HT1080 (cell line): ENCODE measurements at regions not wholly inside any gene's neighbourhood (a gene's known extent, or its start where the extent isn't known, plus 50 kb on each side); places are given as distances from the start of the nearest gene placed in this dataset.
A peak's percentile ranks its signal among the peaks of the same experiment; 100 is the strongest.

ENCODE experiments used
- DNase-seq: peaks from one replicate; pipeline ENCODE4 v3.0.0-alpha.2; 2015; ENCODE audit warnings: low read depth

DNA sequence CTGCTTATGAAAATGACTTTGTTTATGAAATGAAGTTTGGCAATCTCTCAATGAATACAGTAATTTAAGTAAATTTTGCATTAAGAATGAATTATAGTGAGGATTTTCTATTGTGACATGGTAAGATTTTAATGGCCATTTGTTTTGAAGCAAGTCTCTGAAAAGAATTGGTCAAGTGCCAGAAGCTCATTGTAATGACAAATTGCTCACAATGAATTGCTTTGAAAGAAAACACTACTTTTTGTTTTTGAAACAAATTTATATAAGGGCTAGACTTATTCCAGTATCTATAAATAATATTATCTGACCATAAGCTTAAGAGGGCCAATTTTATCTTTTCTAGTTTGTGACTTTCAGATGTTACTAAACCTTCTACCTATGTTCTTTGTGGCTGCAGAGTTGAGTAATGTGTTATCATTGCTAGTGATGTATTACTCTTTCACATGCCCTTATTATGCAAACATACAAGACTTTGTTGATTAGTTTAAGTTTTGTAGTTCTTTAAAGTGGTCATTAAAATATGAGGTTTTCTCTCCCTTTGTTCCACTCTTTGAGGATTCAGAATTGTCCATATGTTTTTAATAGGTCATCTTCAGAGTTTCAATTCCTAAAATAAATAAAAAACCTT lies 93.0 kb upstream of the ZNF608 start:
- no peak for DNase-seq

- DNase-seq = no peak
Measured at GRCh38 chr5:124841829-124842712, 95.6 kb upstream of the ZNF608 start.

- no peak for DNase-seq
Measured at GRCh38 chr5:124842725-124843595, 96.5 kb upstream of the ZNF608 start.

GRCh38 chr5:124843596-124843899 lies 97.1 kb upstream of the ZNF608 start:
- DNase-seq = no peak

DNA sequence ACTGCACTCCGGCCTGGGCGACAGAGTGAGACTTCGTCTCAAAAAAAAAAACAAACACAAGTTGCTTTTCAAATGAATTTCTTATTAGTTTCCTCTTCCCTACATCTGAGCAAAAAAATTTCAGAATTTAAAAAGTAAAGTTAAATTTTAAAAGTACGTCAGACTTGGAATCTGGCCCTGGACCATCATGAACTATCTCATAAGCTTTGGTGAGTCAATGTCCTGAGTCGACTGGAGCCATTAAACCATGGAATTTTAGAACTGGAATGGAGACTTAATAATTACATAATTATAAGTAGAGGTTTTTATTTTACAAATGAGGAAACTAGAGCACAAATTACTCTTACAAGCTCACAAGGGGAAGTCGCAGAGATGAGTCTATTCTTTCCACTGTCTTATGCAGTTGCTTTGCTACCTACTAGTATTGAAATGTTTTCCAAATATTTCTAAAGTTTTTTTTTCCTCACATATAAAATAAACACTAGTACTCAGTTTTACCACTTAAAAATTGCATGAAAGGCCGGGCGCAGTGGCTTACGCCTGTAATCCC lies 98.0 kb upstream of the ZNF608 start:
- DNase-seq = no peak

- no peak for DNase-seq
Measured at GRCh38 chr5:124847907-124848306, 101.5 kb upstream of the ZNF608 start.

DNA sequence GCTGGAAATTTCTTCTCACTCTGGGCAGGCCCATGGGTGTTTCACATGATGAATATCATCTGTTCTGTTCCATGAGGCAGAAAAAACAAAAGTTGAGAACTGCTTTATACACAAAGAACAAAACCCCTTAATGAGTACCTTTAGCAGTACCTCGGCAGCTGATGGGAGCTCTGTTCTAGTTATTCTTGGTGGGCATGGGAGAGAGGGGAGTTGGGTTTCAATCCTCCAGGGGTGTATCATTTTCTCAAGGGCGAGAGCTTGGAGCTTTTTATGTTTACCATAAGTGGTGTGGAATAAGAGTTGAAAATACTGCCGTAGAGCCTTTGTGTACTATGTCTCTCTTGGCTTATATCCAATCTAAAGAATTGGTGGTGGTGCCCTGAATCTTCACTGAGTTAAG lies 103.3 kb upstream of the ZNF608 start:
- DNase-seq = no peak

- DNase-seq = no peak
Measured at GRCh38 chr5:124856726-124857125, 110.3 kb upstream of the ZNF608 start.

DNA sequence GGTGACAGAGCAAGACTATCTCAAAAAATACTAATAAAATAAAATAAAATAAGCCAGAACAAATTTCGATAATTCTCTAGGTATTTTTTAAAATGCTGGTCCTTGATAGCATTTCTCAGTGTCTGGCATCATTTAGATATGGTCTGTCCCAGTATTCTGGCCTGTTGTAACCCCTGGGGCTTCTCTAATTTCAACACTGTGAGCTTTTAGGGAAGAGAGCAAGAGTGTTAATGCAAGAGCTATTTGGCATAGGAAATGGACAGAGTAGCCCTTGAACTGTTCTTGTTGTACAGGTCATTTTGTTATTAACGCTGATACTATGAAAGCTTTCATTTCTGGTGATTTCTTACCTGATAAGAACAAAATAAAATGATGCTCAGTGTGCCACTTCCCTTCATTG lies 112.2 kb upstream of the ZNF608 start:
- DNase-seq = no peak

GRCh38 chr5:124859027-124859426 lies 112.6 kb upstream of the ZNF608 start:
- DNase-seq = no peak

- no peak for DNase-seq
Measured at GRCh38 chr5:124859556-124860290, 113.3 kb upstream of the ZNF608 start.

DNA sequence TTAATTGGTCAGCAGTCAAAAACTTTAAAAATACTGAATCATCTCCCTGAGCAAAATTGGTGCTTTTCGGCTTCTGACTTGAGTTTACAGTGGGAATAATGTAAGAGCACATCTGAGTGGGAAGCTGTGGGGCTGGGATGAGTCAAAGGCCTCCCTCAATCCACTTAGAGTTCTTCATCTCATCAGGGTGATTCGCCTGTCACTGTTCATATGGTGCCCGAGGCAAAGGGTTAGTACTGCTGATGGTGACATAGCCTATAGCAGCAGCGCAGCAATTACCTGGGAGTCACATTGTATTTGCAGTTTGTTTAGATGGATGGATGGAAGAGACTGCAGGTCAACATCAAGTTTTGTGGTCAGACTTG lies 113.8 kb upstream of the ZNF608 start:
- DNase-seq = no peak

DNA sequence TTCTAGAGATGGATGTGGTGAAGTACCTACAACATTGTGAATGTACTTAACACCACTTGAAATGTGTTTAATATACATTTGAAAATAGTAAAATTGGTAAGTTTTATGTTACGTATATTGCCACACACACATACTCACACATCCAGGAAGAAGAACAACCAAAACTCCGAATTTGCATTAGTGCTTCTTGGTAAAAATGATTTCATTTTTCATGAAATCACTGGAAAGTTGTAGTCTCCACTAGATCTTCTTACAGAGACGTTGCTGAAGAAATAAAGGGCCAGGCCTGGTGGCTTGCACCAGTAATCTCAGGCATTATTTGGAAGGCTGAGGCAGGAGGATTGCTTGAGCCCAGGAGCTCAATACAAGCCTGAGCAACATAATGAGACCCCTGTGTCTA lies 118.6 kb upstream of the ZNF608 start:
- no peak for DNase-seq

DNA sequence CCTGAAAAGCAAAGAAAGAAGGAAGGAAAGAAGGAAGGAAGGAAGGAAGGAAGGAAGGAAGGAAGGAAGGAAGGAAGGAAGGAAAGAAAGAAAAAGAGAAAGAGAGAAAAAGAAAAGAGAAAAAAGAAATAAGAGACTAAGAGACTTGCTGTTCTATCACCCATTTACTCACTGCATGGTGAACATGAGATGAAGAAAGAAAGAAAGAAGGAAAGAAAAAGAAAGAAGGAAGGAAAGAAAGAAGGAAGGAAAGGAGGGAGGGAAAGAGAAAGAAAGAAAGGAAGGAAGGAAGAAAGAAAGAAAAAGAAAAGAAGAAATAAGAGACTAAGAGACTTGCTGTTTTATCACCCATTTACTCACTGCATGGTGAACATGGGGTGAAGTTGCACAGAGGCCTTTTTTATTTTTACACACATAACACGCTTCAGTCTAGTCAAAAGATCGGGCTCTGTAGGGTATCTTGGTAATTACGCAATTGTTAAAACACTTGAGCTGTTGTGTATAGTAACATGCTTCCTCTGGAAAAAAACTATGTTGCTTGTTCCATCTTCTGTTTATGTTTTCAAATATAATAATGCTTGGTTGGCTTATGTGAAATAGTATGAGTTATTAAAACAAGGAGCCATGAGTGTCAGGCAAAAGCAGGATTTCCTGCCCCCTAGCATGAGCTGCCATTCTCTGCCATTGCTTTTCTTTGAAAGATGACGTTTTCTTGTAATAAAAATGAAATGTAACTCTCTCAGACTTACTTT lies 119.3 kb upstream of the ZNF608 start:
- DNase-seq = no peak

DNA sequence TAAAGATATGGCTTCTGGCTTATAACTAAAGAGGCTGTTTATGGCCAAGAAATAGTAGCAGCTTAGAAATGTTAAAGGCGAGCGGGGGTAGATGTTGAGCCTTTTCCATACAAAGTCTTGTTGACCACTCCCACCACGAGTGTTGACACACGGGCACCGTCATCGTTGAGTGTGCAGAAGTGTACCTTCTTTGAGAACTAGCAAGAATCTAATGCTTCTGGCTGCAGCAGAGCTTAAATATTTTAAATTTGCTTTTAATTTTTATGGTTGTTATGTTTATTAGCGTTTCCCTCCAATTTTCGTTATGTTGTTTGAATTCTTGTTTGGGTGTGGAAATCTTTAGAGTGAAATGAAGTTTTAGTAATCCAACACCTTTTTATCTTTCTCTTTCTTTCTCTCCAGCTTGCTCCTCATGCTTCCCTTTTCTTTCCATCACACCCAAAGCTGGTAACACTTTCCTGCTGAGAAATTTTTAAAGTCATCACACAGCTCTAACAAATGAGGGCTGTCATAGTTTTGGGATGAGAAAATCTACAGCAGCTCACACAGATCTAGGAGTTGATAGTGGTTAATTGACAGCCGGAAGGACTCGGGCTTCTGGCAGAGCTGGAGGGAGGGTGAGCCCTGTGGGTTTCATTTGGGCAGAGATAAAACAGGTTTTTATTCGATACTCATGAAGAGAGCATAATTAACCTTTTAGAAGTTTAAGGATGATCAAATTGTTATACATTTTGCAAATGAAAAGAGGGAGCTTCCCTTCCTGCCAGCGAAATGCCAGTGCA lies 120.1 kb upstream of the ZNF608 start:
- DNase-seq = no peak

DNA sequence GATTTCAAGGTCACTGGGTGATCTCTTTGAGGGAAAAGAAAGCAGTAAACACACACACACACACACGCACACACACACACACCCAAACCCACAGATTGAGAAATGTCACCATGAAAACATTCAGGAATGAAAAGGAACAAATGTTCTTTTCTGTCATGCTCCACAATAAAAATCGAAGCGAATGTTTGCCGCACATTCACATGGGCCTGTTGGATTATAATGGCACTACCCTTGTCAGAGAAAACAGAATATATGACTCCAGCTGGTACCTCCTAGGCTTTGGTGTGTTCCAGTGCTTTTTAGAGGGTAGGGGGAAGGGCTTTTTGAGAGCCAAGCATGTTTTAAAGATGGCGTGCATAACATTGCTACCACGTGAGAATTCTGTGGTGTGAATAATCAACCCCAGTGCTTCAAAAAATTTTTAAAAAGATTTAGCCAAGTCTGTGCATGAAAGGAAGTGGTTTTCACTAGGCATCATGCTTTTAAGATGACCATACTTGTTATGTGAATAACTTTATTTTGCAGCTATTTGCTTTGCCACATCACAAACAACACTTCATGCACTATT lies 120.8 kb upstream of the ZNF608 start:
- peak; percentile 24 for DNase-seq

- no peak for DNase-seq
Measured at GRCh38 chr5:124868676-124869075, 122.2 kb upstream of the ZNF608 start.

- DNase-seq = no peak
Measured at GRCh38 chr5:124869426-124870033, 123.1 kb upstream of the ZNF608 start.

- DNase-seq = no peak
Measured at GRCh38 chr5:124870070-124870469, 123.6 kb upstream of the ZNF608 start.
